ENCODE measurements at regions not wholly inside any gene's neighbourhood (a gene's known extent, or its start where the extent isn't known, plus 50 kb on each side); places are given as distances from the start of the nearest gene placed in this dataset.
A peak's percentile ranks its signal among the peaks of the same experiment; 100 is the strongest.
"Not testable (repeated sequence)": the region's sequence is repeated elsewhere in the genome, so short reads cannot be mapped to it uniquely, and the experiment has no call there.

DNA sequence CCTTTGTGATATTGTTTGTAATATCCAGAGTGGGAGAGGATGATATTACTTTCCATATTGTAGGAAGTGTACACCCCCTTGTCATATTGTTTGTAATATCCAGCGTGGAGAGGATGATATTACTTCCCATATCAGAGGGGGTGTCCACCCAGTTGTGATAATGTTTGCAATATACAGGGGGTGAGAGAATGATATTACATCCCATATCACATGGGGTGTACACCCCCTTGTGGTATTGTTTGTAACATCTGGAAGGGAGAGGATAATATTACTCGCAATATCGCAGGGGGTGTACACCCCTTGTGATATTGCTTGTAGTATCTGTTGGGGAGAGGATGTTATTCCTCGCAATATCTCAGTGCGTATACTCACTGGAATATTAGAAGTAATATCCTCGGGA is 61.5 kb downstream of the PRSS23 start:
- DNase-seq (ENCODE audit: low spot score), result no peak
- intact Hi-C loops (cut with DNase I), result no loop called here

DNA sequence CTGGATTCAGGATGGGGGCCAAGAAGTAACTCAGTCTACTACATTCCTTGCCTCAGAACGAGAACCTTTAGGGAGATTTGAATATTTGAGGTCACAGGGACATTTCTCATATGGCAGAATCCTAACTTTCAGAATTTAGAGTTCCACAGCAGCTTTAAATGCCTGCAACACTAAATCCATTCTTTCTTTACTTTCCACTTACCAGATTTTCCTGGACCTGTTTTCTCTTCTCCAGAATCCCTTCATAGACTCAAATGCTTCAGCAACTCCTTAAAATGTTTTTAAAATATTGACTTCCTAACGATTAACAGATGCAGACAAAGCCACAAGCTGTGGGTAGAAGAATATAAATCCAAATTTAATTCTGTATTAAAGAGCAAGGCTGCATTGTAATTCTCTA is 63.1 kb downstream of the PRSS23 start:
- intact Hi-C loops (cut with DNase I), result no loop called here
- no peak for DNase-seq (ENCODE audit: low spot score)

DNA sequence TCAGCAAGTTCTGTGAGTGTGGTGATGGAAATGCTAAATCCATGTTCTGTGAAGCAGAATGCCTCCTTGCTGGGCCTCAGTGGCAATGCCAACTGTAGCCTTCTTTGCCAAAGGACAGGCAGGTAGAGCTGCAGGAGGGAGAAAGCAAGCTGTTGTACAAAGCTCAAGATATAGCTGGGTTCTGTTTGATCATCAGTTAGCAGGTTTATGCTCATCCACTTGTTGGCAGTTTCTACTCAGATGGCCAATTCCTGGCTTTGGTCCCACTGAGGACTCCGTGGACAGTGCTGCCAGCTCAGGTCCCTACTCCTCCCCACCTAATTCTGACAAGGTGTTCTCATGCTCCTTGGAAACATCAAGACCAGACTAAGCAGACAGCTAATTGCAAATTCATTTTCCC is 65.1 kb downstream of the PRSS23 start:
- no peak for DNase-seq (ENCODE audit: low spot score)
- intact Hi-C loops (cut with DNase I), result loop anchor here in 1 of 2 donors (5.0 kb wide), 1 partner anchor 57 kb away; no protein-coding TSS in a partner anchor

DNA sequence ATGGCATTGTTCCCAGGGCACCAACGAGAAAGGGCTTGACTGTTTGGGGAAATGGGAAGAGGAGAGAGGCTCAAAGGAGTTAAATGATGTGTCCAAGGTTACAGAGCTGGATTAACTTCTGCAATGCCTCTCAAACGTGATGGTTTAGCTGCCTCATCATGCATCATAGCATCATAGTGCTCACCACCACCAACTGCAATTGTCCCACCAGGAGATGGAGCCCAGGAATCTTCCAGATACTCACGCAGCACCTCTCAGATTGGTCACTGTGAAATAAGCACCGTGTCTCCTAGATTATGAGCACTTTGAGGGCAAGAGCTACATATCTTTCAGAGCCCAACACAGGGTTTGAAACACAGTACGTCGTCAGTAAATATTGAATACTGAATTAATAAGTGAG is 69.2 kb downstream of the PRSS23 start:
- intact Hi-C loops (cut with DNase I), result loop anchor here in 1 of 2 donors (5.0 kb wide), 1 partner anchor 53 kb away; no protein-coding TSS in a partner anchor
- no peak for DNase-seq (ENCODE audit: low spot score)

DNA sequence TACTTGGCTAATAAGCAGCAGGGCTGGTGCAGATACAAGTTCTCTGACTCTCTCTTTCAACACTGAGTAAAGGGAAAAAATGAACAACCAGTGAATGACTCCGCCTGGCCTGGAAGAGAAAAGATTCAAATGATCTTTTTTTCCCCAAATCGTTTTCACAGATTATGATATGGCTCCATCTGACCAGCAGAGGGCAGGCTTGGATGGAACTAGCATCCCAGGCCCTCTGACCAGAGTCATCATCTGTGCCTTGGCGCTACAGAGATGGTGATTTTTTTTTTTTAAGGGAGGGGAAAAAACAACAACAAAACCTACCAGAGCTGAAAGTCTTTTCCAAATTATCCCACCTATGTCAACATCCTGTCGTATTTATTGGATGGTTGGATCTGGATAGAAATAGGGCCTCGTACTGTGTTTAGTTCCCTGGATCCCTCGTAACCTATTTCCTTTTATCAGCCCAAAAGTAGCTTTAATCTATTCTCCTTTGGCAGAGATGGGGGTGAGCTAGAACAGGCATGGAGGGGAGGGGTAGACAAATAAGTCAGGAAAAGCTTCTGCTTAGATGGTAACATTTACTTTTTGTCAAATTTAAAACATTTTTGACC is 69.7 kb downstream of the PRSS23 start:
- intact Hi-C loops (cut with DNase I), result loop anchor here in 1 of 2 donors (5.0 kb wide), 1 partner anchor 52 kb away; no protein-coding TSS in a partner anchor
- DNase-seq (ENCODE audit: low spot score), result peak; percentile 83

DNA sequence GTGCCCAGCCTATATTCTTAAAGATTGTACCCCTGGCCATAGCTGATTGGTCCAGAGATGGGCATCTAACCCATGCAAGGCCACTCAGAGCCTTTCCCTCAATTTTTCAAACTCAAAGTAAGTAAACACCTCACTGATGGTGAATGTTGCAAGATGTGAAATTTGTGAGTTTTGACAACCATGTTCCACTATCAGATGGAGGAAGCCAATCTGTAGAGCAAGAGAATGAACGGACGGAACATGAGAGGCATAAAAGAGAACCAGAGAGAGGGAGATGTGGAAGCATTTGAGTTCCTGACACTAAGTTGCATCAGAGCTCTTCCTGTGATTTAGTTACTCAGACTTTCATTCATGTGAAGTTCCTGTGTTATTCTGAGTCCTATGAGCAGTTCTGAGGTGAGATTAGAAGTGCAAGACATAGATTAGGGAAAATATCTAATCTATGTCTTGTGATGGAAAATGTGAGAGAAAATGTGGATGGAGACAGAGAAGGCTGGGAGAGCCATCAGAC is 73.3 kb downstream of the PRSS23 start:
- DNase-seq (ENCODE audit: low spot score), result no peak
- intact Hi-C loops (cut with DNase I), result loop anchor here in 1 of 2 donors (2.0 kb wide), 1 partner anchor 45 kb away; no protein-coding TSS in a partner anchor

DNA sequence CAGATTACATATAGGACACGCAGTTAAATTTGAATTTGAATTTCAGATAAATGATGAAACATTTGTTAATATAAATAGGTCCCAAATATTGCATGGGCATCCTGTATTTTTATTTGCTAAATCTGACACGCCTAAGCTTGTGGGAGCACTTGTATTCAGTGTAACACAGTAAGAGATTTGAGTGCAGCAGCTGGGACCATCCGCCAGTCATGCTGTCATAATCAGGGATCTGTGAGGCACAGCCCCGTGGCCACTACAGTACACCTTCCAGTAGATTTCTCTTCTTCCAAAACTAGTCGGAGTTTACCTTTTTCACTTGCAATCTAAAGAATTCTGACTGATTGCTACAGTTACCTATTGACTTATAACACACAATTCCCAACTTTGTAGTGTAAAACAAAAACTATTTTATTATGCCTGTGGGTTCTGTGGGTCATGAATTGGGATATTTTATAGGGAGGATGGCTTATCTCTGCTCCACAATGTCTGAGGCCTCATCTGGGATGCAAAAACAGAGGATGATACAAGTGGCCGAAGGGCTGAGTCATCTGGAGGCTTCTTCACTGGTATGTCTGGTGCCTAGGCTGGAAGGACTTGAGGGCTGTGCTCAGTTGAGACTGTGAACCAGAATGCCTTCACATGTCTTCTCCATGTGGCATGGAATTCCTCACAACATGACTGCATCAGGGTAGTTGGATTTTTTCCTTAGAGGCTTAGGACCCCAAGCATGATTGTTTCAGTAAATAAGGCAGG is 74.1 kb downstream of the PRSS23 start:
- DNase-seq (ENCODE audit: low spot score), result no peak
- intact Hi-C loops (cut with DNase I), result loop anchor here in 1 of 2 donors (2.0 kb wide), 1 partner anchor 44 kb away; no protein-coding TSS in a partner anchor

DNA sequence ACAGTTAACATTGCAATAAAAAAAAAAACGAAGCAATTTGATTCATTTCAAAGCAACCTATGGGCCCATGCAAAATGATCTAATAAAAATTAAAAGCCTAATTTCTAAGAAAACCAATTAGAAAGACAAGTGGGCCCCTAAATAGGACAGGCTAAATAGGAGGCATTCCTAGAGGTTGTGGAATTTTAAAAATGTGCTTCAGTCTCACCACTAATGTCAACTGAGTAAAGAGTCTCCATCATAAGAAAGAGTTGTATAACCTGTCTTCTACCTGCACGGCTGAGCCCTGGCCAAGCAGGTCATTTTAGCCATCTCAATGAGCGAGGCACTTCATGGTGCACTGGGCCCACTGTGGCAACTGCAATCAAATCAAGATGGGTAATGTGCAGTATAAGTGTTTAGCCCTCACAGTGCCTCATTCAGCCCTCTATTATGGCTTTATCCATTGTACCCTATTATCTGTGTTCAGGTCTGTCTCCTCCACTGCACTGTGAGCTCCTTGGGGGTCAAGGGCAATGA is 76.4 kb downstream of the PRSS23 start:
- intact Hi-C loops (cut with DNase I), result no loop called here
- no peak for DNase-seq (ENCODE audit: low spot score)

DNA sequence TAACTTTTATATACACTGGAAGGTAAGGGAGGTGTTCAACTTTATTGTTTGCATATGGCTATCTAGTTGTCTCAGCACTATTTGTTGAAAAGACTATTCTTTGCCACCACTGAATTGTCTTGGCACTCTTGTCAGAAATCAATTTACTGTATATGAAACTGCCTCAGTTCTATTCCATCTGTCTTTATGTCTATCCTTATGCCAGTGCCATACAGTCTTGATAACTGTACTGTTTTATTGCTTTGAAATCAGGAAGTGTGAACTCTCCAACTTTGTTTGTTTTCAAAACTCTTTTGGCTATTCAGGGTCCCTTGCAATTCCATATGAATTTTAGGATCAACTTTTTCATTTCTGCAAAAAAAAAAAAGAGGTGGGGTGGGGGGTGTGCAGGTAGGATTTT is 77.2 kb downstream of the PRSS23 start:
- DNase-seq (ENCODE audit: low spot score), result no peak
- intact Hi-C loops (cut with DNase I), result no loop called here

DNA sequence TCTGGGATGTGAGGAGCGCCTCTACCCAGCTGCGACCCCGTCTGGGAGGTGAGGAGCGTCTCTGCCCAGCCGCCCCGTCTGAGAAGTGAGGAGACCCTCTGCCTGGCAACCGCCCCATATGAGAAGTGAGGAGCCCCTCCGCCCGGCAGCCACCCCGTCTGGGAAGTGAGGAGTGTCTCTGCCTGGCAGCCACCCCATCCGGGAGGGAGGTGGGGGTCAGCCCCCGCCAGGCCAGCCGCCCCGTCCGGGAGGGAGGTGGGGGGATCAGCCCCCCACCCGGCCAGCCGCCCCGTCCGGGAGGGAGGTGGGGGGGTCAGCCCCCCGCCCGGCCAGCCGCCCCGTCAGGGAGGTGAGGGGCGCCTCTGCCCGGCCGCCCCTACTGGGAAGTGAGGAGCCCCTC is 76.0 kb downstream of the FZD4 start:
- intact Hi-C loops (cut with DNase I); DNase-seq (ENCODE audit: low spot score): not testable (repeated sequence)

DNA sequence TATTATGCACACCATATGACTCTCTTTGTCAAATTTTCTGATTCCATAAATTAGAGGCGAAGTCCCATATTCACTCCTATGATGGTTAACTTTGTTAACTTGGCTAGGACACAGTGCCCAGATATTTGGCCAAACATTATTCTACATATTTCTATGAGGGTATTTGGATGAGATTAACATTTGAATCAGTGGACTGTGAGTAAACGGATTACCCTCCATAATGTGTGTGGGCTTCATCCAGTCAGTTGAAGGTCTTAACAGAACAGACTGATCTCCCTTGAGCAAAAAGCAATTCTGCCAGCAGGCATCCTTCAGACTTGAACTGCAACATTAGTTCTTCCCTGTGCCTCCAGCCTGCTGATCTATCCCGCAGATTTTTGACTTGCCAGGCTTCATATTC is 69.9 kb downstream of the FZD4 start:
- intact Hi-C loops (cut with DNase I), result no loop called here

DNA sequence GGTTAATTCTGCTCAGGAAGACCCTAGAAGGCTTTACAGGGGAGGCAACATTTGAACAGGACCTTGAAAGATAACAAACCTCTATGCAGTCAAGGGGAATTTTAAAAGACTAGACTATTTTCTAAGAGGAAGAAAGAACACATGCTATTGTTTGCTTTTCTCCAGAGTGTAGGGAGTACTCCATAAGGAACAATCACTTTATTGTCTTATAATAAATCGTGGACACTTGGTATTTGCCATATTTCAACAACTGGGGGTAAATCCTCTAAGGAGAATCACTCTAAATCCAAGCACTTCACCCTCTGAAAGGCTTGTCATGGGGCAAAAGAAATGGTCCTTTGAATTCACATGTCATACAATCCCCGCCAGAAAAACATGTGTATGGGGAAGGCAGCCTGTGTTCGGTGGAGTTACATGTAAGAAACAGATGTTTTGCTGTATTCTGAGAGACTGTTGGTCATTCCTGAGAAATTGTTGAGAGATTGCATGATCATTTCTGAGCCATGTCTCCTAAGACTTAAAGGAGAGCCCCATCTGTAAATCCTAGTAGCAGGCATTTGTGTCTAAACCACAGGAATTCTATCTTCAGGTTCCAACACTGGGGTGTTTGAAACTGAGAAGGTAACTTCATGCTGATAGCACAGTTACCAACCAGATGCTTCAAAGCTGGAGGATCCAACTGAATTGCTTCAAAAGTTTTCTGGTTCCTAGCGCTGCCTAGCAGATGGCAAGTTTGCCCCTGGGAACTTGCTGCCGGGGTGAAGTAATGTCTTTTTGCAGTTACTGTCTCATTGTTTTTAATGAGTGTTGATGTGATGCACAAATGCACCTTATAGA is 66.8 kb downstream of the FZD4 start:
- DNase-seq (ENCODE audit: low spot score), result no peak

More for the DNA sequence above, 69.9 kb downstream of the FZD4 start:
- DNase-seq (ENCODE audit: low spot score), result no peak

DNA sequence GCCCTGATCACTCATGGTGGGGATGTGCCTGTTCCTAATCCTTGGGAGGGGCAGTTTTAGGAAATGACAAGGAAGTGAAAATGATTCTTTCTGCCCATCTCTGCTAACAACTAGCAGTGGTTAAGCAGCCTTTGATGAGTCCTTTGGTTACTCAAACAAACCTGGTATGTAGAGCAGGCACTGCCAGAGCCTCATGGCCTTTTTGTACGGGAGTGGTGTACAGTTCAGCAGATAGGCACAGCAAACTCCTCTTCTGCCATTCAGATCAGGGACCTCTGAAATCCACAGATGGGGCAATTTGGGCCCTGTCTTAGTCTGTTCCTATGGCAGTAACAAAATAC is 66.2 kb downstream of the FZD4 start:
- DNase-seq (ENCODE audit: low spot score), result no peak
- intact Hi-C loops (cut with DNase I), result no loop called here

More for the DNA sequence above, 66.8 kb downstream of the FZD4 start:
- intact Hi-C loops (cut with DNase I), result no loop called here

DNA sequence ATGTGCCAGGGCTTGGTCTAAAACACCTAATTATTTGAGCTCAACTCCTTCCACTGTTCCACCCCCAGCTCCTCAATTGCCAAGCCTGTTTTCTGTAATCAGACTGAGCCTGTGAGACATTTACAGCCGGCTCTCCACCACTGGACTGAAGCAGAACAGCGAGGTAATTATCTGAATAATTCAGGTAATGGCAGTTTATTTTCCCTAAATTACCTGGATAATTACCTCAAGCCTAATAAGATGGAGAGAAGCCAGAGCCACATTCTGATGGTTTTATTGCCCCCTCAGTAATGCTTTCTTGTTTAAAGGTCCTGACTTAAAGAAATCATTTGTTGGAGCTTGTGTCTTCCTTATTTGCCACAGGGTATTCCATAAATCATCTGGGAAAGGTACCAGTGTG is 64.2 kb downstream of the FZD4 start:
- intact Hi-C loops (cut with DNase I), result no loop called here

DNA sequence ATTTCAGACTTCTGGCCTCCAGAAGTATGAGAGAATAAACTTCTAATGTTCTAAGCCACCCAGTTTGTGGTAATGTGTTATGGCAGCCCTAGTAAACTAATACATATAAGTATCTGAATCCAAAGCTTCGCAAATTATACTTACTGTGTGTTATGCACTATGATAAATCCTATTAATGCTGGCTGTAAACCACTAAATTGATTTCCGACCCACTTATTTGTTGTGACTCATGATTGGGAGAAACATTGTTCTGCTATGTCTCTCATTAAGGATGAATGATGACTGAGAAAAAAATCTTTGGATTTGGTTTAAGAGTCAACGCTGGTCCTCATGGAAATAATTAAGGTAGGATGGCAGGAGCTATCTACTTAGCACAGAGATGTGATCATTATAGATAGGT is 62.0 kb downstream of the FZD4 start:
- DNase-seq (ENCODE audit: low spot score), result no peak
- intact Hi-C loops (cut with DNase I), result no loop called here

More for the DNA sequence above, 64.2 kb downstream of the FZD4 start:
- no peak for DNase-seq (ENCODE audit: low spot score)

Measured in posterior vena cava (tissue), 2 donors.